Peyer's patch (tissue), 4 donors: ENCODE measurements at regions not wholly inside any gene's neighbourhood (a gene's known extent, or its start where the extent isn't known, plus 50 kb on each side); places are given as distances from the start of the nearest gene placed in this dataset.

Experiments used
- CTCF ChIP-seq, 6 experiments: fragments of 450-650 bp in 4 of 6; fragments of 200-600 bp in 2 of 6; sonication (generic) in 1 of 6; IDR thresholded peaks; one replicate each; pipeline ENCODE4 v1.5.1; 2017 to 2019; ENCODE audit warnings: antibody characterized with exemption in 6 of 6, mild to moderate bottlenecking in 3 of 6, moderate library complexity in 1 of 6
- POLR2A ChIP-seq, 2 donors: fragments of 450-650 bp; IDR thresholded peaks; one replicate each; pipeline ENCODE4 v1.5.1; 2017; ENCODE audit warnings: antibody characterized with exemption in 2 of 2, mild to moderate bottlenecking in 2 of 2, moderate library complexity in 2 of 2

- TF ChIP-seq CTCF (IDR thresholded peaks at IDR 0.05) (no peak), POLR2A (IDR thresholded peaks at IDR 0.05) (no peak)
These were observed 112.5 kb downstream of the ADSS2 start for GRCh38 chr1:244339073-244339692.
